OCI-LY7 (cell line): ENCODE measurements at regions not wholly inside any gene's neighbourhood (a gene's known extent, or its start where the extent isn't known, plus 50 kb on each side); places are given as distances from the start of the nearest gene placed in this dataset.

Source experiments
- BruUV-seq: library from RNA; stranded (reverse); fragments of 400-500 nt; replicated peaks from 2 replicates; lab custom pipeline; 2021; lab: Mats Ljungman, UMichigan
- CTCF ChIA-PET: fragments of 300-600 bp; sonication (Branson Sonifier 250); formaldehyde crosslinking; loops from one replicate; lab custom pipeline; 2022; ENCODE audit warnings: antibody characterized with exemption; ENCODE audit not compliant: unreplicated experiment; lab: Charles Lee
- POLR2A ChIA-PET: fragments of 300-600 bp; sonication (Branson Sonifier 250); formaldehyde crosslinking; loops from one replicate; lab custom pipeline; 2022; ENCODE audit warnings: antibody characterized with exemption; lab: Charles Lee
- DNase-seq: peaks from one replicate; pipeline ENCODE4 v3.0.0-alpha.2; 2015; ENCODE audit warnings: low spot score
- H2AFZ ChIP-seq: fragments of 200-600 bp; sonication (generic), shearing (Covaris generic); 2 replicates; pipeline ENCODE4 v1.6.1; 2014; ENCODE audit warnings: mild to moderate bottlenecking, antibody characterized with exemption, low read length, moderate library complexity
- H3K27ac ChIP-seq: fragments of 200-600 bp; sonication (generic); 2 replicates; pipeline ENCODE4 v1.5.1; 2014; ENCODE audit warnings: mixed run types, low read depth, mild to moderate bottlenecking, moderate library complexity, low read length, inconsistent platforms; ENCODE audit not compliant: poor library complexity, severe bottlenecking
- H3K36me3 ChIP-seq: fragments of 200-600 bp; sonication (generic); 2 replicates; pipeline ENCODE4 v1.6.1; 2014; ENCODE audit warnings: mild to moderate bottlenecking, antibody characterized with exemption, low read length, moderate library complexity, mixed read lengths; ENCODE audit not compliant: insufficient read depth
- H3K4me1 ChIP-seq: fragments of 200-600 bp; sonication (generic); 2 replicates; pipeline ENCODE4 v1.5.1; 2014; ENCODE audit warnings: mild to moderate bottlenecking, low read length; ENCODE audit not compliant: insufficient read depth, poor library complexity, severe bottlenecking
- H3K4me2 ChIP-seq: fragments of 200-600 bp; sonication (generic); 2 replicates; pipeline ENCODE4 v1.6.1; 2014; ENCODE audit warnings: mild to moderate bottlenecking, low read length
- H3K4me3 ChIP-seq: fragments of 200-600 bp; sonication (generic); 2 replicates; pipeline ENCODE4 v1.5.1; 2014; ENCODE audit warnings: mild to moderate bottlenecking, low read depth, low read length; ENCODE audit not compliant: poor library complexity, severe bottlenecking
- H3K79me2 ChIP-seq: fragments of 200-600 bp; sonication (generic); 2 replicates; pipeline ENCODE4 v1.6.1; 2016; ENCODE audit warnings: low read depth, mild to moderate bottlenecking, low read length, moderate library complexity, mixed read lengths; ENCODE audit not compliant: insufficient read depth
- H3K9me2 ChIP-seq: fragments of 200-600 bp; sonication (generic); 2 replicates; pipeline ENCODE4 v1.6.1; 2016; ENCODE audit warnings: mild to moderate bottlenecking, low read length, mixed read lengths; ENCODE audit not compliant: insufficient read depth
- H3K9me3 ChIP-seq: fragments of 200-600 bp; sonication (generic); 2 replicates; pipeline ENCODE4 v1.6.1; 2014; ENCODE audit warnings: mild to moderate bottlenecking, mixed run types, low read length, mixed read lengths
- H4K20me1 ChIP-seq: fragments of 200-600 bp; sonication (generic); 2 replicates; pipeline ENCODE4 v1.6.1; 2014; ENCODE audit warnings: mild to moderate bottlenecking, antibody characterized with exemption, low read length, moderate library complexity, mixed read lengths; ENCODE audit not compliant: insufficient read depth
- EZH2phosphoT487 ChIP-seq: fragments of 200-600 bp; sonication (generic); IDR thresholded peaks from 2 replicates; pipeline ENCODE4 v1.6.1; 2018; ENCODE audit warnings: low read depth, borderline replicate concordance, mild to moderate bottlenecking, mixed run types, antibody characterized with exemption, low read length, moderate library complexity, mixed read lengths
- intact Hi-C: fragments of 100-400 bp; cut with micrococcal nuclease; formaldehyde crosslinking; loops from one replicate; pipeline ENCODE4 v1.10.0; 2022; ENCODE audit not compliant: unreplicated experiment
- TF ChIP-seq, protein P1 (sequence below): fragments of 200-600 bp; sonication (generic); conservative IDR thresholded peaks from 2 replicates; pipeline ENCODE4 v1.5.1; 2014; ENCODE audit warnings: mild to moderate bottlenecking, antibody characterized with exemption, low read length, moderate library complexity, mixed read lengths

DNA sequence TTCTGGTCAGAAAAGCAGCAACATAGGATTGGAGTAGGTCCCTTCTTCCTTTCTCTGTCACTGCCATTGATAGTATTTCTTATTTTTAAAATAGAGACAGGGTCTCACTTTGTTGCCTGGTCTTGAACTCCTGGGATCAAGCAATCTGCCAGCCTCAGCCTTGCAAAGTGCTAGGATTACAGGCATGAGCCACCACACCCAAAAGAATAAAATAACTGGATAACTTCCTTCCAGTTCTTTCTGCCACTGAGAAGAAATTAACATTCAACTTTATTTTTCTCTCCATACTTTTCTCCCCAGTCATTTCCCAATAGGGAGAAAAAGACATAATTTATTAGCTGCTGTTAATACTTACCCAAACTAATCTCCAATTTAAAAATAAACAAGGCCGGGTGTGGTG is 91.9 kb upstream of the MED13 start:
- no peaks in the 10 kb centered on the region for H3K4me1 ChIP-seq
- no peak overlapping the region for H3K4me2 ChIP-seq
- H2AFZ ChIP-seq, result no peak overlapping the region
- no peak for DNase-seq
- TF ChIP-seq, protein P1, sequence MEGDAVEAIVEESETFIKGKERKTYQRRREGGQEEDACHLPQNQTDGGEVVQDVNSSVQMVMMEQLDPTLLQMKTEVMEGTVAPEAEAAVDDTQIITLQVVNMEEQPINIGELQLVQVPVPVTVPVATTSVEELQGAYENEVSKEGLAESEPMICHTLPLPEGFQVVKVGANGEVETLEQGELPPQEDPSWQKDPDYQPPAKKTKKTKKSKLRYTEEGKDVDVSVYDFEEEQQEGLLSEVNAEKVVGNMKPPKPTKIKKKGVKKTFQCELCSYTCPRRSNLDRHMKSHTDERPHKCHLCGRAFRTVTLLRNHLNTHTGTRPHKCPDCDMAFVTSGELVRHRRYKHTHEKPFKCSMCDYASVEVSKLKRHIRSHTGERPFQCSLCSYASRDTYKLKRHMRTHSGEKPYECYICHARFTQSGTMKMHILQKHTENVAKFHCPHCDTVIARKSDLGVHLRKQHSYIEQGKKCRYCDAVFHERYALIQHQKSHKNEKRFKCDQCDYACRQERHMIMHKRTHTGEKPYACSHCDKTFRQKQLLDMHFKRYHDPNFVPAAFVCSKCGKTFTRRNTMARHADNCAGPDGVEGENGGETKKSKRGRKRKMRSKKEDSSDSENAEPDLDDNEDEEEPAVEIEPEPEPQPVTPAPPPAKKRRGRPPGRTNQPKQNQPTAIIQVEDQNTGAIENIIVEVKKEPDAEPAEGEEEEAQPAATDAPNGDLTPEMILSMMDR, result no peak
- TF ChIP-seq EZH2phosphoT487, result no peak
- POLR2A ChIA-PET, result interaction anchor here (0.6 kb wide), 1 partner anchor 40 kb away, joined by 7 read pairs; no protein-coding TSS in a partner anchor
- H4K20me1 ChIP-seq, result no peaks in the 10 kb centered on the region
- BruUV-seq, result no TSS peak
- intact Hi-C loops, result no loop called here
- CTCF ChIA-PET, result no interaction called here
- H3K79me2 ChIP-seq, result no peaks in the 10 kb centered on the region
- no peak overlapping the region for H3K4me3 ChIP-seq
- no peak overlapping the region for H3K27ac ChIP-seq
- H3K9me3 ChIP-seq, result no peaks in the 10 kb centered on the region
- no peaks in the 10 kb centered on the region for H3K36me3 ChIP-seq
- no peaks in the 10 kb centered on the region for H3K9me2 ChIP-seq

DNA sequence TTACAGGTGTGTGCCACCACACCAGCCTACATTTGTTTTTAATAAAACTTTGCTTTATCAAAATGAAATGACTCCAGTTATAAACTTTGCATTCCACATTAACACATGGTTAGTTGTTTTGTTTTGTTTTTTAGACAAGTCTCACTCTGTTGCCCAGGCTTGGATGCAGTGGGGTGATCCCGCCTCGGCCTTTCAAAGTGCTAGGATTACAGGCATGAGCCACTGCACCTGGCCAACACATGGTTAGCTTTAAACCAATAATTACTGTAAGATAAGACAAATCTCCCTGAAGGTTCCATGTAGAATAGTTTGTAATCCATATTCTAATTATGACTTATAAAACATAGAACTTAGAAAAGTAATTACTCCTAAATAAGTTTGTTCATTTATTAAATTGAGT is 89.8 kb upstream of the MED13 start:
- no peak overlapping the region for H3K27ac ChIP-seq
- H2AFZ ChIP-seq, result no peak overlapping the region
- no peaks in the 10 kb centered on the region for H3K4me1 ChIP-seq
- no TSS peak for BruUV-seq
- no peak overlapping the region for H3K4me2 ChIP-seq
- ChIA-PET POLR2A (interaction anchor here (0.6 to 0.9 kb wide), 2 partner anchors 488 to 719 kb away, joined by 3 read pairs; no protein-coding TSS in a partner anchor), CTCF (no interaction called here)
- no peaks in the 10 kb centered on the region for H3K36me3 ChIP-seq
- H4K20me1 ChIP-seq, result no peaks in the 10 kb centered on the region
- H3K4me3 ChIP-seq, result no peak overlapping the region
- no peaks in the 10 kb centered on the region for H3K79me2 ChIP-seq
- intact Hi-C loops, result no loop called here
- no peak for DNase-seq
- no peaks in the 10 kb centered on the region for H3K9me3 ChIP-seq
- no peaks in the 10 kb centered on the region for H3K9me2 ChIP-seq
- TF ChIP-seq EZH2phosphoT487, result no peak
- TF ChIP-seq, protein P1, result no peak

- Histone ChIP-seq H3K27ac (no peak overlapping the region), H3K36me3 (no peaks in the 10 kb centered on the region), H3K9me3 (no peaks in the 10 kb centered on the region), H3K9me2 (no peaks in the 10 kb centered on the region), H2AFZ (no peak overlapping the region), H3K4me3 (no peak overlapping the region), H4K20me1 (no peaks in the 10 kb centered on the region), H3K79me2 (no peaks in the 10 kb centered on the region), H3K4me2 (no peak overlapping the region), H3K4me1 (no peaks in the 10 kb centered on the region)
- TF ChIP-seq, protein P1, result no peak
- no peak for TF ChIP-seq EZH2phosphoT487
- BruUV-seq, result no TSS peak
- ChIA-PET CTCF (no interaction called here), POLR2A (interaction anchor here (0.6 kb wide), 2 partner anchors 50 to 87 kb away, joined by 3 to 5 read pairs; no protein-coding TSS in a partner anchor)
- DNase-seq, result no peak
- intact Hi-C loops, result no loop called here
Observed at GRCh38 chr17:62150471-62150870, 85.4 kb upstream of the MED13 start.
